Neuronal stem cell (in vitro differentiated cells): ENCODE measurements at regions not wholly inside any gene's neighbourhood (a gene's known extent, or its start where the extent isn't known, plus 50 kb on each side); places are given as distances from the start of the nearest gene placed in this dataset.

Experiments
- DNase-seq: peaks from one replicate; pipeline ENCODE4 v3.0.0-alpha.2; 2013; ENCODE audit warnings: low spot score
- H2AFZ ChIP-seq: one replicate; pipeline ENCODE4 v1.6.1; 2013; ENCODE audit warnings: mild to moderate bottlenecking, low read length, inconsistent platforms
- H2AK5ac ChIP-seq: 2 replicates; pipeline ENCODE4 v1.6.1; 2013; ENCODE audit warnings: low read depth, mild to moderate bottlenecking, inconsistent platforms, low read length, moderate library complexity, mixed read lengths
- H2BK120ac ChIP-seq: 2 replicates; pipeline ENCODE4 v1.6.1; 2013; ENCODE audit warnings: low read depth, mild to moderate bottlenecking, inconsistent platforms, low read length, moderate library complexity, mixed read lengths
- H2BK12ac ChIP-seq: one replicate; pipeline ENCODE4 v1.6.1; 2013; ENCODE audit warnings: low read length, inconsistent platforms
- H2BK15ac ChIP-seq: 2 replicates; pipeline ENCODE4 v1.6.1; 2013; ENCODE audit warnings: mild to moderate bottlenecking, low read length, inconsistent platforms, mixed read lengths
- H2BK5ac ChIP-seq: one replicate; pipeline ENCODE4 v1.6.1; 2013; ENCODE audit warnings: inconsistent platforms, mild to moderate bottlenecking, low read length, moderate library complexity
- H3K14ac ChIP-seq: one replicate; pipeline ENCODE4 v1.6.1; 2013; ENCODE audit warnings: low read length, inconsistent platforms
- H3K18ac ChIP-seq: 2 replicates; pipeline ENCODE4 v1.6.1; 2013; ENCODE audit warnings: low read length, inconsistent platforms
- H3K23ac ChIP-seq: 2 replicates; pipeline ENCODE4 v1.6.1; 2013; ENCODE audit warnings: low read depth, mild to moderate bottlenecking, mixed read lengths, low read length, inconsistent platforms; ENCODE audit not compliant: poor library complexity
- H3K27ac ChIP-seq: replicated peaks from 3 replicates; pipeline ENCODE4 v1.5.1; 2013; ENCODE audit warnings: low read length, inconsistent platforms
- H3K27me3 ChIP-seq, 3 experiments: 2 replicates each; pipeline ENCODE4 v1.6.1; 2013; ENCODE audit warnings: low read length in 3 of 3, mild to moderate bottlenecking in 2 of 3, inconsistent platforms in 1 of 3, low read depth in 1 of 3, mixed read lengths in 1 of 3, moderate library complexity in 1 of 3; ENCODE audit not compliant: control insufficient read depth in 3 of 3, insufficient read depth in 3 of 3
- H3K36me3 ChIP-seq, 2 donors: replicated peaks in 1 of 2; 2 replicates each; pipeline ENCODE4 v1.6.1; 2013; ENCODE audit warnings: low read length in 2 of 2; ENCODE audit not compliant: control insufficient read depth in 2 of 2, insufficient read depth in 2 of 2
- H3K4ac ChIP-seq: 2 replicates; pipeline ENCODE4 v1.6.1; 2013; ENCODE audit warnings: inconsistent platforms, mild to moderate bottlenecking, low read length, moderate library complexity
- H3K4me1 ChIP-seq, 2 donors: 1 replicate in 1 of 2; 2 replicates in 1 of 2; pipeline ENCODE4 v1.6.1; 2013; ENCODE audit warnings: low read length in 2 of 2, low read depth in 1 of 2; ENCODE audit not compliant: control insufficient read depth in 2 of 2, insufficient read depth in 1 of 2
- H3K4me2 ChIP-seq: one replicate; pipeline ENCODE4 v1.6.1; 2013; ENCODE audit warnings: mild to moderate bottlenecking, low read length, inconsistent platforms; ENCODE audit not compliant: insufficient read depth, poor library complexity, severe bottlenecking
- H3K4me3 ChIP-seq, 2 donors: 2 replicates each; pipeline ENCODE4 v1.5.1; 2013; ENCODE audit warnings: low read length in 2 of 2, mild to moderate bottlenecking in 2 of 2, inconsistent platforms in 1 of 2, moderate library complexity in 1 of 2
- H3K79me1 ChIP-seq: one replicate; pipeline ENCODE4 v1.6.1; 2013; ENCODE audit warnings: low read depth, mild to moderate bottlenecking, inconsistent platforms, low read length, moderate library complexity
- H3K9ac ChIP-seq: one replicate; pipeline ENCODE4 v1.6.1; 2013; ENCODE audit warnings: mild to moderate bottlenecking, low read depth, low read length, inconsistent platforms; ENCODE audit not compliant: poor library complexity
- H3K9me3 ChIP-seq, 2 donors: replicated peaks in 1 of 2; 2 replicates each; pipeline versions ENCODE3 to v1.6.1; 2013; ENCODE audit warnings: low read length in 2 of 2, mild to moderate bottlenecking in 2 of 2, inconsistent platforms in 1 of 2, low read depth in 1 of 2, mixed read lengths in 1 of 2, moderate library complexity in 1 of 2; ENCODE audit not compliant: control insufficient read depth in 2 of 2, insufficient read depth in 1 of 2
- H4K8ac ChIP-seq: one replicate; pipeline ENCODE4 v1.6.1; 2013; ENCODE audit warnings: low read depth, mild to moderate bottlenecking, inconsistent platforms, low read length, moderate library complexity
- H4K91ac ChIP-seq: one replicate; pipeline ENCODE4 v1.6.1; 2013; ENCODE audit warnings: low read length, low read depth, mild to moderate bottlenecking, inconsistent platforms; ENCODE audit not compliant: poor library complexity
- WGBS, 2 donors: extraction: QIAGEN DNeasy Blood & Tissue Kit; methylation state at CpG; one replicate each; pipeline ENCODE4 v1.1.7; 2013; ENCODE audit warnings: missing lambda C conversion rate in 2 of 2, mixed read lengths in 1 of 2; ENCODE audit not compliant: insufficient read length in 2 of 2, insufficient replicate concordance in 1 of 2; ENCODE audit errors: extremely low coverage in 2 of 2; 5-methylcytosine and 5-hydroxymethylcytosine counted together

DNA sequence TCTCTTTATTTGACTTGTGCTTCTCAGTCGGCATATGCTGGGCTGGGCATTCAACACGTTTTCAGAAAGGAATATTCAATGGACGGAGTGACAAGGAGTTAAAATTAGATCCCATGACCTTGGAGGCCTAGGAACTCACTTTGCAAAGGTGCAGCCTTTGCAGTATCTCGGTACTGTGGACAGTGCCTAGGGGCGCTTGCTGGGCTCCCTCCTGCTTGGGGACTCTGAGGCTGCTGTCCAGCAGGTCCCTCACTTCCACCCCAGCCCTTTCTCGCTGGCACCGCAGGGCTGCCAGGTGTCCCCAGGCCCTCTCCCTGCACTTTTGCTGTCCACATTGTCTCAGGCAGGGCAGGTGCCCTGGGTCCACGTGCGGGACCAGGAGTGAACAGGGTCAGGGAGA, 255.5 kb upstream of the B3GAT1 start:
- no peak overlapping the region for H2BK15ac ChIP-seq
- DNase-seq, result no peak
- no peak overlapping the region for H2AFZ ChIP-seq

DNA sequence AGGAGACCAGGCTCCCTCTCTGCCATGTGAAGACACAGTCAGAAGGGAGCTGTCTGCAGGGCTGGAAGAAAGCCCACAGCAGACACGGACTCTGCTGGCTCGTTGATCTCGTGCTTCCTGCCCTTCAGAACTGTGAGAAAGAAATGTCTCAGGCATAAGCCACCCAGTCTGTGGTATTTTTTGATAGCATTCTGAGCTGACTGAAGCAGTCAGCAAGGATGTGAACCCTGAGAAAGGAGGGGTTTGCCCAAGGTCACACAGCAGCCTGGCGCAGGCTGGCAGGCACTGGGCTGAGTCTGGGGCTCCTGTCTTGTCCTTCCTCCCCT, 255.1 kb upstream of the B3GAT1 start:
- no peak overlapping the region for H3K4ac ChIP-seq
- H3K9me3 ChIP-seq, result peaks cover 0 to 6% of the 10 kb centered on the region in 2 donors
- DNase-seq, result no peak
- H2BK120ac ChIP-seq, result no peak overlapping the region
- no peak overlapping the region for H2AFZ ChIP-seq
- H2BK12ac ChIP-seq, result no peak overlapping the region
- H3K27me3 ChIP-seq, result peaks cover 0 to 3% (median 0%) of the 10 kb centered on the region in 3 experiments
- H4K91ac ChIP-seq, result no peak overlapping the region
- H3K9ac ChIP-seq, result no peak overlapping the region
- H3K14ac ChIP-seq, result no peak overlapping the region
- no peaks in the 10 kb centered on the region for H3K36me3 ChIP-seq
- H2BK15ac ChIP-seq, result no peak overlapping the region
- peak overlapping the region; percentile 22 for H3K18ac ChIP-seq
- H3K4me2 ChIP-seq, result no peak overlapping the region
- H3K23ac ChIP-seq, result no peak overlapping the region
- peaks cover 0 to 11% of the 10 kb centered on the region in 2 donors for H3K4me1 ChIP-seq
- H2BK5ac ChIP-seq, result no peak overlapping the region
- no peaks in the 10 kb centered on the region for H3K79me1 ChIP-seq
- no peak overlapping the region for H4K8ac ChIP-seq
- H2AK5ac ChIP-seq, result no peak overlapping the region
- WGBS, 2 donors, result no CpG with 5 or more reads among the region's 4 CpGs
- no peak overlapping the region for H3K27ac ChIP-seq
- H3K4me3 ChIP-seq, result no peak overlapping the region

More for the DNA sequence above, 255.5 kb upstream of the B3GAT1 start:
- no peak overlapping the region for H2AK5ac ChIP-seq
- H2BK120ac ChIP-seq, result no peak overlapping the region
- H4K91ac ChIP-seq, result no peak overlapping the region
- H3K14ac ChIP-seq, result no peak overlapping the region
- H3K9ac ChIP-seq, result no peak overlapping the region
- H2BK12ac ChIP-seq, result no peak overlapping the region
- no peak overlapping the region for H3K27ac ChIP-seq
- H3K23ac ChIP-seq, result no peak overlapping the region
- H4K8ac ChIP-seq, result no peak overlapping the region
- no peak overlapping the region for H3K18ac ChIP-seq
- H3K79me1 ChIP-seq, result no peaks in the 10 kb centered on the region
- no peak overlapping the region for H3K4me2 ChIP-seq
- no peak overlapping the region for H2BK5ac ChIP-seq
- H3K4me3 ChIP-seq, result no peak overlapping the region
- H3K27me3 ChIP-seq, result peaks cover 0 to 3% (median 0%) of the 10 kb centered on the region in 3 experiments
- WGBS, 2 donors, result no CpG with 5 or more reads among the region's 9 CpGs
- H3K9me3 ChIP-seq, result peaks cover 0 to 6% of the 10 kb centered on the region in 2 donors
- H3K36me3 ChIP-seq, result no peaks in the 10 kb centered on the region
- peaks cover 0 to 11% of the 10 kb centered on the region in 2 donors for H3K4me1 ChIP-seq
- H3K4ac ChIP-seq, result no peak overlapping the region

DNA sequence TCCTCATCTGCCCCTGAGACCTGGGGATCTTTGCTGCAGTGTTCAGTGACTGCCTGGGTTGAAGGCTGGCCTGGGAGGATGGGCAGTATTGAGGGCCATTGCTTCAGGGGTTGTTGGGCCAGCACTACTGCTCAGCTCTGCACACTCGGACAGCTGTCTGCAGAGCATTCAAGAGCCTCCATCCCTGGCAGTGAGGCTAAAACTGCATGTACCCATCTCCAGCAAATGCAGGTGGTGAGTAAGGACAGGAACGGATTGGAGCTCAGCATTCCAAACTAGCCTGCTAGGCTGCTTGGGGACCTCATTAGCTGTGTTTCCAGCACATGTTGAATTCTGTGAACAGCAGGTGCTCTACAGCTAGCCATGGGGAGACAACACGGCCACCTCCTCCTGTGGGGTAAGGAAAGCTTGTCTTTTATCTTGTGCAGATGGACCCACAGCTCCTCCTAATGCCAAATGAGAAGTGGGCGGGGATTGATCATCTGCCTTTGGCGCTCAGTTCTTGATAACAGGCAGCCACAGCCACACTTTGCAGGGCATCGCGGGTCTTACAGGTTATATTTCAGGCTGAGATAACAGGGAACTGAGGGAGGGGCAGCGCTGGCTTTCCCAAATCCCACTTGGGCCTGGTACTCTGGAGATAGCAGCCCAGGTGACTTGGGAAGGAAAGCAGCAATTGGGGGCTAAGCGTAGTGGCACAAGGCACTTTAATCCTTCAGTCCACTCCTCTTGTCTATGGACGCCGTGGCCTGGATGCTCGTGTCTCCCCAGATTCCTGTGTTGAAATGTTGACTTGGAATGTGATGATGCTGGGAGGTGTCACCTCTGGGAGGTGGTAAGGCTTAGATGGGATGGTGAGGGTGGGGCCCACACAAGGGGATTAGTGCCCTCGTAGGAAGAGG, 254.5 kb upstream of the B3GAT1 start:
- H3K4me3 ChIP-seq, result no peak overlapping the region
- peak overlapping the region; percentile 44 for H3K14ac ChIP-seq
- WGBS, 2 donors, result no CpG with 5 or more reads among the region's 13 CpGs
- no peaks in the 10 kb centered on the region for H3K36me3 ChIP-seq
- no peak overlapping the region for H2BK5ac ChIP-seq
- H2BK15ac ChIP-seq, result no peak overlapping the region
- no peak overlapping the region for H2AFZ ChIP-seq
- no peak overlapping the region for H3K9ac ChIP-seq
- no peaks in the 10 kb centered on the region for H3K79me1 ChIP-seq
- no peak overlapping the region for H2AK5ac ChIP-seq
- no peak overlapping the region for H3K4me2 ChIP-seq
- no peak overlapping the region for H2BK120ac ChIP-seq
- no peak overlapping the region for H3K4ac ChIP-seq
- peaks cover 0 to 3% (median 0%) of the 10 kb centered on the region in 3 experiments for H3K27me3 ChIP-seq
- H3K9me3 ChIP-seq, result peaks cover 0 to 8% of the 10 kb centered on the region in 2 donors
- peaks cover 0 to 11% of the 10 kb centered on the region in 2 donors for H3K4me1 ChIP-seq
- no peak overlapping the region for H3K27ac ChIP-seq
- H2BK12ac ChIP-seq, result no peak overlapping the region
- H3K23ac ChIP-seq, result no peak overlapping the region
- DNase-seq, result no peak
- H4K8ac ChIP-seq, result peak overlapping the region; percentile 5
- peak overlapping the region; percentile 22 for H3K18ac ChIP-seq
- H4K91ac ChIP-seq, result no peak overlapping the region

DNA sequence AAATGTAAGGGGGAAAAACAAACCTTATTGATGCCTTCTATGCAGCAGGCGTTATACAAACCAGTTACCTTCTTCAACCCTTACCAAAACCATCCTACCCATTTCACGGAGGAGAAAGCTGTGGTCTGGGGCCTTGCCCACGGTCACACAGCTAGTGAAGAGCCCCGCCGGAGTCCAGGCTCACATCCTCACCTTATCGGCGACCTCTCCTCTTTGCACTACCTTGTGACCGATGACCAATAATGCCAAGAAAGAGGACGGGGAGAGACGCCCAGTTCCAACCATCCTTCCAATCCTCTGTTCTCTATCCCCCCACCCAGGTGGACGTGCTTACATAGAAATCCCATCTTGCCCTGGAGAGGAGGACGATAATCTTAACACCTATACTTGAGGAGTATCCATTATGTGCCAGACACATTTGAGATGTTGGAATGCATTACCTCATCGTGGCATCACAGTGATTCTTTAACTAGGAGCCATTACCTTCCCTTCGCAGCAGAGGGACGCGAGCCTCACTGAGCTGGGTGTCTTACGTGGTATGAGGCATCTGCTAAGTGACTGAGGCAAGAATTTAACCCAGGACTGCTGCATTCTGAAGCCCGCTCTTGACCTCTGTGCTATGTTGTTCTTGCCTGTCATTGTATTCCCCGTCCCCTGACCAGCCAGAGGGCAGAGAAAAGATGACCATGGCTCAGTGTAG, 253.7 kb upstream of the B3GAT1 start:
- no peak for DNase-seq

More for the DNA sequence above, 253.7 kb upstream of the B3GAT1 start:
- Histone ChIP-seq H3K4me3 (no peak overlapping the region), H3K27ac (no peak overlapping the region), H3K23ac (no peak overlapping the region), H2BK5ac (no peak overlapping the region), H3K4me1 (peaks cover 0 to 7% of the 10 kb centered on the region in 2 donors), H2AFZ (no peak overlapping the region), H2BK120ac (no peak overlapping the region), H2BK12ac (no peak overlapping the region), H2AK5ac (no peak overlapping the region), H3K27me3 (no peaks in the 10 kb centered on the region), H4K91ac (no peak overlapping the region), H3K79me1 (no peaks in the 10 kb centered on the region), H3K9me3 (peaks cover 0 to 8% of the 10 kb centered on the region in 2 donors), H3K9ac (no peak overlapping the region), H3K4ac (no peak overlapping the region), H3K14ac (peak overlapping the region; percentile 10), H2BK15ac (no peak overlapping the region), H3K4me2 (no peak overlapping the region), H3K18ac (no peak overlapping the region), H4K8ac (no peak overlapping the region), H3K36me3 (no peaks in the 10 kb centered on the region)
- no CpG with 5 or more reads among the region's 19 CpGs for WGBS, 2 donors
